Stimulated activated naive CD4-positive, alpha-beta T cell treated with Interleukin-2 at 50 U/mL for 16 hours (primary cell): ENCODE measurements at regions not wholly inside any gene's neighbourhood (a gene's known extent, or its start where the extent isn't known, plus 50 kb on each side); places are given as distances from the start of the nearest gene placed in this dataset.

Experiments
- DNase-seq: peaks from one replicate; lab custom pipeline; 2025; lab: John Stamatoyannopoulos, UW

DNA sequence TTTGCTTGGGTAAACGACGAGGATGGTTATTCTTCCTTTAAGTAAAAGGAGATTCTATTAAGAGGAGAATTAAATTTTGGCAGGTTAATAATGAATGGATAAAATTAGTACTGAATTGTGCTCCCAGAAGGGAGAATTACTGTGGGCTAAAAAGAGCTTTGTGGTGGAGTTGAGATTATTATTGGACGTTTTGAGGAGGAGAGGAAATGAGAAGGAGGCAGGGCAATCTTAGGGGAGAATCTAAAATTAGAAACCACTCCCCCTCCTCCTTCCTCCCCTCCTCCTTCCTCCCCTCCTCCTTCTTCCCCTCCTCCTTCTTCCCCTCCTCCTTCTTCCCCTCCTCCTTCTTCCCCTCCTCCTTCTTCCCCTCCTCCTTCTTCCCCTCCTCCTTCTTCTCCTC lies 331.8 kb downstream of the PRL start:
- DNase-seq = no peak

DNA sequence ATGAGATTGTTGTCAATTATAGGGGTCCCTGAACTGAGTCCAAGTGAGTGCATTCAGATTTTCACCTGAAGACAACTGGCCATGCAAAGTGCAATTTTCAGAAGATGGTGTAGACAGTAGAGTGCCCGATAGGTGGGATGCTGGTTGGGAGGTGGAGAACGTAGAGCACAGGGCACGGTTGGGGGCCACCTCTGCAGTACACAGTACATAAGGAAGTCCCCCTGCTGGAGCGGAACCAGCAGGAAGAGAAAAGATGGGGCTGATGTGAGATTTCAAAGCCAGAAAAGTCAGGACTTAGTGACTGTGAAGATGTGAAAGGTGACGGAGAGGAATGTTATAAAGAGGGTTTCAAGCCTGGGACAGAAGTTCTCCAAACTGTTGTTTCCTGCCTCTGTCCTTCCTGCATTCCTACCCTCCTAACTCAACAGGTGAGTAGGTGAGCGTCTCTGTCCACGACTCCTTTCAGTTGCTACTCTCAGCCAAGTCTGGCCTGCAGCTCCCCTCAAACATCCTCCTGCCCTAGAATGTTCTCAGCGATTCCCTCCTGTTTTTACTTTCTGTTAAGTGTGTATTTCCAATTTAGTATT lies 330.8 kb downstream of the PRL start:
- no peak for DNase-seq

DNA sequence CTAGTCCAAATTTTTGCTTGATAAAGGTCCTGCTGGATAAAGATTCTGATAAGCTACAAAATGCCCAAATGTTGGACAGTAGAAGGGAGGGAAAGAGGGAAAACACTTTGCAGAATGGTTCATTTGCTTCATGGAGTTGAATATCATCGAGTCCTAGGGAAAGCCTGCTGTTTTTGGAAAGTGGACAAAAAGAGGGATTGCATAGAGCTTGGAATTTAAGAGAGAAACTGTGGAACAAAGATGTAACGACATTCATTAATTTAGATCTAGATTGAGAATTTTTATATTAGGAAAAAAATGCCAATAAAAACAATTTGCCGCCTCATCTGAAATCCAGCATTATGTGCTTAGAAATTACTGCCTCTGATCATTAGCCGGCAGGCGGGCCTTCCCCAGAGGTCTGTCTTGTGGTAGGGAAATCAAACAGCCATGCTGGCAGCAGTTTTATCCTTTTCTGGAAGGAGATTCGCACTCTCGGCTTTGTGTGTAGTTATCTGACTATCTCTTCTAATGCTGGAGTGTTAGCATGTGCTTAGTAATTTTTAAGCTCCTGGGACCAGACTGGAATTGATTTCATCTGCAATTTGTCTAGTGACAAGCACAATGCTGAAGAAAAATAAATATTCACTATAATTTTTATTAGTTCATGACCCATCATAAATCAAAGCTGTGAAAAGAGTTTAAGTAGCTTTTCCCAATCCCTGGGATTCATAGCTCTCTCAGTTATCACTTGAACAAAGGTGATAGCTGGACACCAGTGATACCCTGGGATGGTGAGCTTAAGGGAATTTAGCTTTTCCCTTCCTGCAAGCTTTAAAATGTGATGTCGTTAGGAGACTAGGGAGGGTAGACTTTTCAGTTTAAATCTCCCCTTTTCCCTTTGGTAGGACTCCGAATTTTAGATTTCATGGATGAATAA lies 329.5 kb downstream of the PRL start:
- no peak for DNase-seq

DNA sequence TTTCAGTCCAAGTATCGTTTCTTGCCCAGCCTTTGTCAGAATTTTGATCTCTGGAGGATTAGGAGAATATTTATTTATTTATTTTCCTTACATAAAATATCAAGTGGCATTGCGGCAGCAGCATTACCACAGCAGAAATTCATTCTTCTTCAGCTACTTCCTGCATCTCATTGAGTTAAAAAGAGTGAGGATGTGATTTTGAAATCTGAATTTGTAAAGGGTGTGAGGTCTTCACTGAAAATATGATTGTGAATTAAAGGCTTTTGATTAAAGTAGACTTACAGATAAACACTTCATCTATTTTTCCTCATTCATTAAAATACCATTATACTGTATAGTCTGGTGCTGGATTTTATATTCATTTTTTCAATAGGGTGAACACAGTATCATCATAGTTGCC lies 328.4 kb downstream of the PRL start:
- no peak for DNase-seq

DNA sequence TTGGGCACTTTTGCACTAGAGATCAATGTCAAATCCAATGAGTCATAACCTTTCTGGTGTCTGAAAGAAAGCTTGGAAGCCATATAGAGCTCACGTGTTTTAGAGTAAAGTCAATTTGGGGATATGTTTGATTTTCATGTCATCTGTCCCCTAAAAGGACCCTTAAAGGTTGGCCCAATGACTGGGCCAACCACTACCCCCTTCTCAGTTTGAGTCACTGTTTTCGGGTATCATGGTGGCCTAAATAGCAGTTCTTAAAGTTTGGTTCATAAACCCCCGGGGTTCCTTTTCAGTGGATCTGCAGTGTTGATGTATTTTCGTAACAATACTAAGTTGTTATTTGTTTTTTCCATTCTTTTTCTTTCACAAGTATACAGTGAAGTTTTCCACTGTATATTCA lies 327.6 kb downstream of the PRL start:
- no peak for DNase-seq

DNA sequence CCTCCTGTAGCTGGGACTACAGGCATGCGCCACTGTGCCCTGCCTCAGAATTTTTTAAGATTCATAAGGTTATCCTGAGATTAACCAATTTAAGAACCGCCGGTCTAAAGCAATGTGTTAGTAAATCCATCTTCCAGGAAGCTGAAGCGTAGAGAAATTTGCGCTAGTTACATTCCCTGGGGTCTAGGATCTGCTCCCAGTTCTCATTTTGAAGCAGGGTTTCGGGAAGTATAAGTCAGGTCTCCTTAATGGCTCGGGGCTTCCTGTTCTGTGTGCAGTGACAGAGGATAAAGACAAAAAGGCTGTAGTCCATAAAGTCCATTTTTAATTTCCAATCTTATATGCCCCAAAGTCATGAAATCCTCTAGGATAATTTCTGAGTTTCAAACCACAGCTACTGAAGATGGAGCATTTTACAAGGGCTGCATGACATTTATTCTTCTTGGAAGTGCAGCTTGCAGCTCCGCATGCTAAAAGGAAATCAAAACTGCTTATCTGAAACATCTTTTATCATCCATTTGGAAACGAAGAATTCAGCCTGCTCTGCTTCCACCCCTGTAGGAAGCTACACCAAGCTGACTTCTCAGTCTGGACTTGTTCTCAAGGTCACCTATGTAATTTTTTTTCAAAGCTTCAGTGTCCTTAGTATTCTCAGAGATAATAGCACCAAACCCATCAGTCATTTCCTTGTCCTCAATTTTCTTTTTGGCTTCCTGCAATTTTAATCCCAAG lies 326.1 kb downstream of the PRL start:
- no peak for DNase-seq

DNA sequence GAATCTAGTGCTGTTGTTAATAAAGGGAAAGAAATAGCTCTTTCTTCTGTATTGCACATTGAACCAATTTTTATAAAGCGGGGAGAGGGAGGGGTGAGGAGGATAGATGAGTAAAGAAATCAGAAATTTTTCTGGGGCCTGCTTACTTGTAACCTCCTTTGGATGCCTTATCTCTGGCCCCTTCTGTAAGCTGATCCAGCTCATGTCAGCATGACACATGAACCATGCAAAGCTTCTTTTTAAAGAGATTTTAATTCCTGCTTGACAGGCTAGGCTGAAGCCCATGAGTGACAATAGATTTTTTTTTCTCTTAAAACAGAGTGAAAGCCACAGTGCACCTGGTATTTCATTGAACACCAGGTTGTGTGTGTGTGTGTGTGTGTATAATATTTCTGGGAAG lies 325.3 kb downstream of the PRL start:
- DNase-seq = no peak

DNA sequence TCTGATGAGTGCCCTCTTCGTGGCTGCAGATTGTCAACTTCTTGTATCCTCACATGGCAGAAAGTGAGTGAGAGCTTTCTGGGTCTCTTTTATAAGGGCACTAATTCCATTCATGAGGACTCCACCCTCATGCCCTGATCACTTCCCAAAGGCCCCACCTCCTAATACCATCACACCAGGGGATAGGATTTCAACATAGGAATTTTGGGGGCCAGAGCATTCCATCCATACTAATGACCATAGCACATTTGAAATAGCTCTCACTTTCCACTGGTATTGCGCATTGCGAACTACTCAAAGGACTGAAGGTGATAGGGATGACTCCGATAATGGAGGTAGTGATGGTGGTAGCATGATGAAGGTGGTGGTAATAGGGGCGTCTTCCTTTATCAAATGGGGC lies 324.3 kb downstream of the PRL start:
- no peak for DNase-seq

DNA sequence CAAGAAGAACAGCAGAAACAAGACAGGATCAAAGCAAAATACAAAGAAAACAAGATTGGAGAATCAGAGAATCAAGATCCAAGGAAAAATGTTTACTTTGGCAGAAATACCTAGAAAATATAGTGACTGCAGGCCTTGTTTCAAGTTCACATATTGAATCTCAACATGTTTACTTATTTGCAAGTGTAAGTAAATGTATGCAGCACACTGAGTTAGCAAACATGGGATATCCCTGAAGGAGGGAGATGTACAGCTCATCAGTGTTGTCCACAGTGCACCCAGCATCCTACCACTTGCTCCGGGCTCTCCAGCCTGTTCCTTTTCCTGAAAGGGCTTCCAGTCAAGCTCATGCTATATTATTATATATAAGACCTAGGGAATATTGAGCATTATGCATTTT lies 319.5 kb downstream of the PRL start:
- no peak for DNase-seq

DNA sequence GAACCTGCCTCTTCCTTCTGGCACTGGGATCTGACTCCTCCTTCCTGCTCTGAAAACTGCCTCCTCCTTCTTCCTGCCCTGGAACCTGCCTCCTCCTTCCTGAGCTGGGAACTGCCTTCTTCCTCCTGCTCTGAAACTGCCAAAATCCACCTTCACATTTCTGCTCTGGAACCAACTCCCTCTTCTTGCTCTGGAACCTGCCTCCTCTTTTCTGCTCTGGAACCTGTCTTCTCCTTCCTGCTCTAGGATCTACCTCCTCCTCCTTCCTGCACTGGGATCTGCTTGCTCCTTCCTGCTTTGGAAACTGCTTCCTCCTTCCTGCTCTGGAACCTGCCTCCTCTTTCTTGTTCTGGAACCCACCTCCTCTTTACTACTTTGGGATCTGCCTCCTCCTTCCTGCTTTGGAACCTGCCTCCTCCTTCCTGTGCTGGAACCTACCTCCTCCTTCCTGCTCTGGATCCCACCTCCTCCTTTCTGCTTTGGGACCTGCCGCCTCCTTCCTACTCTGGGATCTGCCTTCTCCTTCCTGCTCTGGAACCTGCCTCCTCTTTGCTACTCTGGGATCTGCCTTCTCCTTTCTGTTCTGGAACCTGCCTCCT lies 315.5 kb downstream of the PRL start:
- no peak for DNase-seq

DNA sequence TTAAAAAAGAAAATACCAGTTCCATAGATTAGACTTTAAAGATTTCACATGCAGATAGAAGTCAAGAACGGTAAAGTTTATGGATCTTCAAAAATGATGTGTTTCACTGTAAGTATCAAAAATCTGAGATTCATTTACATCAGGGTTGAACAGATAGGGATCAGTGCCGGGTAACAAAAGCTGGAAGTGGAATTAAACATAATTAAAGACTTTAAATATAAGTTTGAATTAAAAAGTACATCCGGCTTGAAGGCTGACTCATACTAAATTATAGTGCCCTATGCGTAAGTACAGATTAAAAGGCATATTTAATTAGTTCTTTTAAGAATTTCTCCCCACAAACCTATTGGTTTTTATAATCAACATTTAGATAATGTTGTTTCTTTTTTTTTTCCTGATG lies 312.7 kb downstream of the PRL start:
- no peak for DNase-seq

DNA sequence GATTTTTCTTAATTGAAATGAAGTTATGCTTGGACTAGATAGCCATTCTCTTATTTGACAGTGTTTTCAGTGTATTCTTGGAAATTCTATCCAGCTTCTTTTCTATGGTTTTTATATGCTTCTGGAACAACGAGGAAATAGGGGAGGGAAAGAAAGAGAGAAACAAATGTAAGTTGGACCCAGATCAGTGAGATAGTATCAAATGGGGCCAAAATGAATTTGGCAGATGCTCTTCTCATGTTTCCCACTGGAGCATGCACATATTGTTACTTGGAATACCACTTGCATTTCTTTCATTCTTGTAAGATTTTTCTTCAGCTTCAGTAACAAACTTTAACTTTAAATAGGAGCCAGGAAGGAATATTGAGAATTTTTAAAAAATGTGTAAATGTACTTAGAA lies 312.3 kb downstream of the PRL start:
- no peak for DNase-seq

DNA sequence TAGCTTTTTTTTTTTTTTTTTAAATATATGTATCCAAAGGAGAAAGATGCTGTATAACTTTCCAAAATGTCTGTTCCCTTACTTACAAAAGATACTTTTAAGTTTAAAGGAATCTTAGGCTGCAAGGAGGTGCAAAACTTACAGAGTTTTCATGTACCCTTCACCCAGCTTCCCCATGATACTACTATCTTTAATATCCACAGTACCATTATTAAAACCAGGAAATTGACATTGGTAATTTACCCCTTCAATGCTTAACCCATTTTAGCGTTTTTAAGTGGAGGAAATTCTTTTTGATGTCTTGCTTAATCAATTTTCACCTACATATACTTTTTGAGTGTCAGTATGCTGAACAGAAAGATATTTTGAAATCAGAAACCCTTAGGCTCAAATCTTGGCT lies 310.9 kb downstream of the PRL start:
- no peak for DNase-seq

DNA sequence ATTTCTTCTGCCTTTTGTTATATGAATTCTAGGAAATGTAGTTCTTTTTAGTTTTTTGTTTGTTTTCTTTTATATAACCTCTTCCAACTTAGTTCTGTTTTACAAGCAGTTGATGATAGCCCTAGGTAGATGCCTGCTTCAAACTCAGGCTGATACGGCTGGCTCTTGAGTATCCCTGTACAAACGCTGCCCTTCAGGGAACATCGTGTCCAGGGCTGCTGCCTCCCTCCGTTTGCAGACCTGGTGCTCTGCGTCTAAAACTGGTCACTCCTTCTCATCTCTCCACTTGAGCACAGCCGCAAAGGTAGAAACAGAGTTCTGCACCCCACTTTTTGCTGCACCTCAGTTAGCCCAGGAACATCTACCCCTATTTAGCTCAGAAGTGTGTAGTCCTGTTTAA lies 310.1 kb downstream of the PRL start:
- DNase-seq = no peak

DNA sequence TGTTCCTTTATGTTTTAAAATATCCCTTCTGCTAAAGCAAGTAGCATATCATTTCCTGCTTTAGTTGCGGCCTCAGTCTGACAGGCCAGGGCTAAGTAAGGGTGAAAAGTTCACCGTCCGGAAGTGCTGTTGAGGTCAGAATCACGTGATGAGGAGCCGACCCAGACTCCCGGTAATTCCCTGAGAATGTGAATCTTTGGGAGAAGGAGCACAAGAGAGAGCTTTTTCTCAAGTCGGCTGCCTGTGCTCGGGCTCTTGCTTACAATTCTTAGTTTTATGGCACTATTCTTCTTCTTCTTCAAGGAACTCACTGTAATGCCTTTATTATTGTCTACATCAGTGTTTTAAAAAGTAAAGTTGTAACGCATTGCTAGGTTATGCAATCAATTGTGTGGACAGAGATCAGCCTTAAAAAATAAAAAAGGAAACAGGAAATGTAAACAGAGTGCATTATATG lies 309.3 kb downstream of the PRL start:
- no peak for DNase-seq

DNA sequence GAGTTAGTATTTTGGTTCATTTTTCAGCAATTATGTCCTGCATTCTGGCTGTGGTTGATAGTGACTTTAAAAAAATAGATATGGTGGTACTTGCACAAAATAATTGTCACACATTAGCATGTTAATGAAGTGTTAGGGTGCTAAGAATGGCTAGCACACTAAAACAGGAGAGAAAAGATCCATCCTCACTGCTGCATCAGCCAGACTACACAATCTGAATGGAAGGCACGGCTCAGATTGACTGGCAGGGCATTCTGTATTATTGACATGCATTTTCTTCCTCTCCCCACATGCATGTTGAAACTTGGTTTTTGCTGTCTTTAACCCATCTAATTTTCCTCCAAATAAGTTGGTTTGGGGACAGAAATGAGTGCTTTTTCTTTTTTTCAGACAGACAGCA lies 306.3 kb downstream of the PRL start:
- DNase-seq = no peak

DNA sequence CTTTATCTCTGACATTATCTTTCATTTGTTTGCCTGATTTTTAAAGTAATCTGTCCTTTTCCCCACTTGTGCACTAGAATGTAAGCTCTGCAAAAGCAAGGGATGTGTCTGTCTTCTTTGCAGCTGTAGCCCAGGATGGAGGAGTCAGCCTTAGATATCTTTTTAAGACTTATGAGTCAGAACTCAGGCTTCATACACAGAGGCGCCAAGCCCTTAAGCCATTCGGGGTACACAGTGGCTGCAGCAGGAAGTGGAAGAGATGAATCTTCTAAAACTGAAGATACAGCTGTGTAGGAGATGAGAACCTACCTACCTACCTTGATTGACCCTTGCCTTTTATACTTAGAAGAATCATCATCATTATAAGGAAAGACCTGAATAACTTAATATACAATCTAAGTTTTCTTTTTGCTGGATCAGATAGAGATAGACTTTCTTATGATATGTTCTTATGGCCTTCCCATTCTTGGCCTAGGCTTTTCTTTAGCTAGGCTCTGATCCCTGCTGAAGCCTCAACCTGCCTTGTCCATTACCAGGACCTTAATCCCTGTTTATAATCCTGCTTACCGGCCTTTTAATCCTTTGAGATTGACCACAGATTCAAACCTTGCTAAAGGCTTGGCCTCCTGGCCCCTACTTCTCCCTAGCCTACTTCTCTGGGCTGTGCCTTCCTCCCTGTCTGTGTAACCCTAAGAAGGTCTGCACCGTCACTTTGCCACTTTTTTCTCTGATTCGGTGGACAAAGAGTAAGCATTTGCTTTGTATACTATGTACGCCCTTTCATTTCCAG lies 304.5 kb downstream of the PRL start:
- no peak for DNase-seq

DNA sequence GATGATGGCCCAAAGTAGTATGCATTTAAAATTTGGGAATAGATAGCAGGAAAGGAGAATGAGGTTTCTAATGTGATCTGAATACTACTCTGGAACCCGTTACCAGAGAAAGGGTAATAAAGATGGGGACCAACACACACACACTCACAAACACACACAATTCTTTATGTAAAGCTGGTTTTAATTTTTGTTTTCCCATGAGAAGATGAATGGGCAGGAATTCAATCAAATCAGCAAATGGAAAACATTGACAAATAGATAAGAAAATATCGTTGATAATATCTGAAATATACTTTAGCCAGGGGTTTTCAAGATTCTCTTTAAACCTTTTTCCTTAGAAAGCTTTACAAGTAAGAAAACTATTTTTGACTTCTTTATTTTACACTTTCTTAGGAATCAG lies 303.0 kb downstream of the PRL start:
- DNase-seq = no peak

DNA sequence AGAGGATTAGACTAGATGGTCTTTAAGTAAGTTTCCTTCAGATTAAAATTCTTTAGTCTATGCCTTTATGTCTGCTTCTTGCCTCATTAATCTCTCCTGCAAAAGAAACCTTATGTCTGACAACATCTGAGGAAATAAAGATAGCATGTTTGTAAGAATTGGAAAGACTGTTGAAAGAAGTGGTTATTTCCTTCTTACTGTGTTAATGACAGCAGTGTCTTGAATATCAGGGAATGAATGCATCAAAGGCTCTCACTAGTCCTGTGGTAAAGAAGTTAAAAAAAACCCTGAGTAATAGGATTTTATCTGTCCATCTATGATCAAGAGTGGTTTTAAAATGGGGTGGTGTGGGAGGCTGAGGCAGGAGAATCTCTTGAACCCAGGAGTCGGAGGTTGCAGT lies 302.0 kb downstream of the PRL start:
- DNase-seq = no peak

DNA sequence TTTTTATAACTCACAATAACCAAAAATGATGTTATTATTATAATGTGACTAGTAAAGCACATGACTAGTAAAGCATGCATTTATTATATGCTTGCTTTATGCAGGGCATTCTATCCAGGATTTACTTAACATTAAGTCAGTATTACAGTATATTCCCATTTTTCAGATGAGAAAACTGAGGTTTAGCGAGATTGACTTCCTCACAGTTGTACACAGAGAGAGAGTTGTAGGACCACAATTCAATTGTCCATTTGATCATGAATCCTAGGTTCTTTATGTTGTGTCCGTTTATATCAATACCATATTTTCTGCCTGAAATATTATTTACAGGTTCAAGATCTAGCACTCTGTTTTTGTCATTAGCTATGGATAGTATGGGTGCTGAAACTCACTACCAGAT lies 301.5 kb downstream of the PRL start:
- no peak for DNase-seq

DNA sequence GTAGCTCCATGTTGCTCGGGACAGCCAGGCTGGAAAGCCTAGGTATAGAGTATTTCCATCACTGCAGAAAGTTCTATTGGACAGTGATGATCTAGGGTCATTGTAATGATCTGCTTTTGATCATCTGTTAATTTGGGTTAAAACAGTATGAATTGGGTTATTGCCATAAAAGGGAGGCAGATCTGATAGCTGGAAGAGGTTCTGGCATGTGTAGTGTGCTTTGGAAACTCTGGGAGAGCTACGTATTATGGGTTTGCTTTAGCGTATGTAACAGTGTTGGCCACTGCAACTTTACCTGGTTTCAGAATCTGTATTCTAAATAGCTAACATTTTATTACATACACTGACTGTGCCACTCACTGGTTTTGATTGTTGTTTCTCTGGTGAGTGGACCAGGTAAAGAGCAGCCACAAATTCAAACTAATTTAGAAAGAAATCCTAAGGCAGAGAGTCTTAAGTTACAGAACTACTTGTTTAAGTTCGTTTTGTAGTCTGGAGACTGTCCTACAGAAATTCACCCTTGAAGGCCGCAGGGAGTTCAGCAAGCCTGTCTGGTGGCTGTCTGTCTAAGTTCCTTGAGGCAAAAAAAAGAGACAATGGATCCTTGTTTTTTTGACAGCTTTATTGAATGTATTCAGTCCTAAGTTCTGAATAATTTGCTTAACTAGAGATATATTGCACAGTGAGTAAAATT lies 300.3 kb downstream of the PRL start:
- DNase-seq = no peak
